GM21360 (cell line): ENCODE measurements at regions not wholly inside any gene's neighbourhood (a gene's known extent, or its start where the extent isn't known, plus 50 kb on each side); places are given as distances from the start of the nearest gene placed in this dataset.

ENCODE experiments used
- ATAC-seq: cut with Tn5 transposase; IDR thresholded peaks from one replicate; pipeline ENCODE4 v1.9.1; 2021; ENCODE audit warnings: mild to moderate bottlenecking, moderate library complexity; ENCODE audit not compliant: unreplicated experiment

DNA sequence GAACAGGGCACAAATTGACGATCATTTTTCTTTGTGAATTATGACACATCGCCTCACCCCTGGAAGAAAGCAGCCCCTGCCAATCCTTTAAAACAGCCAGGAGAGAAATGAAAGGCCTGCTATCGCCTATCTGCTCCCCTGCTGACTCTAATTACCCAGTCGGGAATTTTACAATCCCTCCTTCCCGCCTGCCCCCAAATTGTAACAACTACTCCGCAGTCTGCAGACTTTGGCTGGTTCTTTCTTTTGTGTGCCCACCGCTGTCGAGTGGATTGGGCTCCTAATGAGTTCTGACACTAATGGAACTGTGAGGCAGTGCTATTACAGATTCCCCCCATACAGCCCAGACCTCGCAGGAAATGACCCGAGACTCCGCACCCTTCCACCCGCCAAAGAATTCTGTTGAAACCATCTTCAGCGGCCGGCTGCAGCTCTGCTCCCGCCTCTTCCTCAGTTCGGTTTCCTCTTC, 281.2 kb upstream of the PARD3B start:
- ATAC-seq, result no peak

DNA sequence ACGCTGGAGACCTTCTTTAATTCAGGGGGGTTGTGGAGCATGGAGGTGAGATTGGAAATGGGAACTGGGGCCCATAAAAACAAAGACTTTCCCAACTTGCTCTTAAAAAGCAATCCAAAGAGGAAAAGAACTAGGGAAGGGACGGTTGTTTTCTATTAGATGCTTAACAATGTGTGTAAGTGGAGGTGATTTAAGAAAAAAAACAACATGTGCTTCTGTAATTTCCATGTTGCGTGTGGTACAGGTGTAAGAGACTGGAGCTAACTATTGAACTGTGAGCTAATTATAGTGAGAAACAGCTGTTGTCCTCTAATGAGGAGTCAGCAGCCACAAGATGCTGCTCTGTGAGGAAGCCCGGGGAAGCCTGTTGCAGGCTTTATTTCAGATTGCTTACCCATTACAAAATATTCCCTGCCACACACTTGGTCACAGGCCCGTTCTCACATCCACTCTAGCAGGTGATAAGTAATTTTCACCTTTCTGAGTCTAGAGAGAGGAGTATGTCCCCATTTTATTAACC, 280.6 kb upstream of the PARD3B start:
- no peak for ATAC-seq

DNA sequence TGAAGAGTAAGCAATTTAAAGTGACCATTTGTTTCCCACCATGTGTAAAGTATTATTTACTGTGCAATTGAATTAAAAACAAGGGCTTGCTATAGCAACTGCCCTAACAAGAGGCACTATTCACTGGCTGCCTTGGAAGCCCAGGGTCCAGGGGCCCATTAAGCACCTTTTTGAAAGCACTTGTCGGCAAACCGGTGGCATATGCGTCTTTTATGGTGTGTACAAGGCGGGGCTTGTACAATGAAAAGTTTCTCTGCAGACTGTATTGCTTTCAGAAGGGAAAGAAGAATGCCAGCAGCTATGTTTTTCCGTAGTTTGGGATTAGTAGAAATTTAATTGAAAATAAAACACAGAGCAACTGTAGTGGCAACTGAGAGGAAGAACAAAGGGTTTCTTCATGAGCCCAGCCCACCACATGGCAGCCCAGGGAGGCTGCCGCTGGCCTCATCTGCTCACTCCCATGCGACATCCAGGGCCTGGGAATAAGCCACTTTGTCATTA, 279.5 kb upstream of the PARD3B start:
- no peak for ATAC-seq

DNA sequence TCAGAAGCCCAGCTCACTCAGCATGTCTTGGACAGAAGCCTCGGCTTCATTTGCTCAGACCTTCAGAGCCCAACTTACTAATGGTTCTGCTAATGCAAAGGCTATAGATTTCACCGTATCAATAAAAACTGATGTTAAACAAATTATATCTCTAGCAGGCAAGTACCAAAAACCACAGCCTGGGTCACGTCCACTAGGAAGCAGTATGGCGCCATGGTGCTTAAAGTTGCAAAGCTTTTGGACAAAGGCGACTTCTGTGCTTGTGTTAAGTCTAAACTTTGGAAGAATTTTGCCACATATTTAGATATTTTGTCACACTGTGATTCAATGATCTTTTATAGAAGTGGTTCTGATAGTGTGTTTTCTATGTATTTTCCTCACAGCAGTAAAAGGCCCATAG, 276.8 kb upstream of the PARD3B start:
- ATAC-seq, result no peak

DNA sequence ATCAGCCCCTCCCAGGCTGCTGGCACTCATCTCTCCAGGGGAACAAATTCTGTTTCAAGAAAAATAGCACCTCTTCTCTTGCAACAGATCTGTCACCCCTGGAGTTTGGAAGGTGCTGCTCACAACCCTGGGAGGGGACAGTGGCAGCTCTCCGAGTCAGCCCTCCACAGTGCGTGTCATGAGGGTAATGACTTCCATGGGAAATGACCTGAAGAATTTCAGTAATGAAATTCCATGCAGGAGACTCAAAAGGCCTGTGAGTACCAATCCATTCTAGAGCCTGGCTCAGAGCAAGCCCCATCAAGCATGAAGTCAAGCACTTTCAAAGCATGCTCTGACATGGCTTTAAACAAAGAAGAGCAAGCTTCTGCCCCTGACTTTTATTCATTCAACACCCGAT, 276.3 kb upstream of the PARD3B start:
- no peak for ATAC-seq

DNA sequence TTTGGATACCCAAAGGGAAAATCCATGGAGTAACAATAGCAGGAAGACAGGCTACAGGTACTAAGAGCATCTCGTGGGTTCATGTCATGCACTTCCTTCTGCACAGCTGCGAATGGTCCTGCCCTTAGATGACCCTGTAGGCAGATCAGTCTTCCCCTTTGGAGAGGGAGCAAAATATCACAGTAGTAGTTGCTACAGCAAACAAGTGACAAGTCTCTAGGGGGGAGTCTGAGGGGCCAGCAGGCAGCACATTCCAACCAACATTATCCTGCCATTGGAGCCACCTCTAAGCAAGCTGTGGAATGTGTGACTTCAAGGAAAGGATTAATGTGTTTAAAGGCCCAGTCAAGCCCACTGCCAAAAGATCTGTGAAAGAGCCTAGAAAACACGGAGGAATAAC, 273.2 kb upstream of the PARD3B start:
- ATAC-seq, result no peak

DNA sequence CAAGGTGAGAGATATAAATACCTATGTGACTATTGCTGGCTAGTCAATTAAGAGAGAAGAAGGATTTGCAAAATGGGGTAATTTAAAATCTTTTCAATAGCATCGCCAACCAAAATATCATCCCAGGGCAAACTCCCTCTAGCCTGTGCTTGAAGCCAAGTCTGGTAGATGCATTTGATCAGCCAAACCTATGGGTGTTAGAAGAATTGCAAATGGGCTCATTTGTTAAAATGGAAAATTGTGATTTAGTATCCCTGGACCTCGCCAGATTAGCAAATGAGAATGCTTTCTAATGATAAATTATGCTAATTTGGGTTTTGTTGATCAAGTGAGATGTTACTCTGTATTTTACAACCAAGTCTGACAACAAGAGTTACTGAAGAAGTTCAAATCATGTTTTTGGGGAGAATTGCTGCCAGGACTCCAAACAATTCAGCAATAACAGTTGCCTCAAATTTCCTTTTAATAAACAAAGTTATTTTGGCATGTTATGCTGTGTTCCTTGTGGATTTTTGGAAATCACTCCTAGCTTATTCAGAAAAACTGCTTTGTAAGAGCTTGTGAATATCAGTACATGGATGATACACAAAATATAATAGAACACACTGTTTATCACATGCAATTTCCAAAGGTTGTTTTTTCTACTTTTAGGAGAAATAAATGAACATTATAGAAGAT, 272.5 kb upstream of the PARD3B start:
- ATAC-seq, result no peak

DNA sequence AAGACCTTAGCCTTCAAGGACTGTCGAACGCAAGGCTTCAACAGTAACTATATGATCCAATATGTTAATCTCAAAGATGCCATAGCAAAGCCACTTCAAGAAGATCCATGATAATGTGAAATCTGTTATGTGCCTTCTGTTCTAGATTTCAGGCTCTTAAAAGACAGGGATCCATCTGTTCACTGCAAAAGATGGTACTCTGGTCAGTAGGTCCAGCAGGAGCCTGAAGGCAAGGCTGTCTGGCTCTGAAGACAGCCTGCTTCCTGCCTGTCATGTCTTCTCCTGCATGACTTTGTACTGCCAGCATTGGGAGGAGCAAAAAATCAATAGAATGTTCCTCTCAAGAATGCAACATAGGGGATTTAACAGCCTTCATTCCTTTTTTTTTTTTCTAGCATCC, 270.8 kb upstream of the PARD3B start:
- no peak for ATAC-seq

DNA sequence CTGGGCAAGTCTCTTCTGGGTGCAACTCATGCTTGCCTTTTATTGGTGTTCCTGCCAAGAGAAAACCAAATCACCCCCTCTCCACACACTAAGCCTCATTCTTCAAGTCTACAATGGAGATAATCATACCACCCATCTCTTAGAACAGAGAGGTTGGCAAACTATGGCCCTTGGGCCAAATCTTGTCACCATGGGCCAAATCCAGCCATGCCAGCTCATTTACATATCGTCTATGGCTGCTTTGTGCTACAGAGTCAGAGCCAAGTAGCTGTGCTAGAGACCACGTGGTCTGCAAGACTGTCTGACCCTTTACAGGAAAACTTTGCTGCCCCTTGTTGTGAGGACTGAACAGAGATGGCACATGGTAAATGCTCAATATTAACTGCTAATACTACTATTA, 270.3 kb upstream of the PARD3B start:
- ATAC-seq, result no peak

DNA sequence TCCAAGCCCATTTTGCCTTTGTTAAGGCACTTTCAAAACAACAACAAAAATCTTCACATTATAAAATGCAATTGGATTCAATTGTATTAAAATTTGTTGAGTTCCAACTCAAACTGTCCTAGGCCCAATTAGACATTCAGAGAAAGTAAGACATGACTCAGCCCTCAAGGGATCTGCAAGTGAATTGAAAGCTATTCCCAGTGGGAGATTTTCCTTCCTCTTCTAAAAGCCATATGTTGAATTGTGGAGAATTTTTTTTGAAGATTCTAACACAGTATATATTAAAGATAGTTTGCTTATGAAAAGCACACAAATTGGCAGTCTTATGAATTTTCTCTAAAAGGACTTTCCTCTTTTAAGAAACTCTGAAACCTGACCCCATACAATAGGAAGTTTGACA, 268.0 kb upstream of the PARD3B start:
- no peak for ATAC-seq

DNA sequence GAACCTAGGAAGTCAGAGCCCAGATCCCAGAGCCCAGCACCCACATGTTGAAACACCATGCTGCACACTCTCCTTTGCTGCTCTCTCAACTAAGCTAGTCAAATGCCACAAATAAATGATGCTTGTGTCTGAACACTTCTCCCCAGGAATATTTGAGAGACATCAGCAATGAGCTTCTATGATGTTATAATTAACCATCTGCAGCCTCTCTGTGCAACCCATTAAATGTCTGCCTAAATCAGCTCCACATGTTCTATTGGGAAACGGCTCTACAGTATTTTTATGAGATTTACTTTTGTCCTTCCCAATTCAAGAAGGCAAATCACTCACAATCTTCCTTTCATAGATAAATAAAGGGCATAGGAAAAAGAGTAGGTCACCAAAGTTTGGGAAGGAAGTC, 266.8 kb upstream of the PARD3B start:
- ATAC-seq, result no peak

DNA sequence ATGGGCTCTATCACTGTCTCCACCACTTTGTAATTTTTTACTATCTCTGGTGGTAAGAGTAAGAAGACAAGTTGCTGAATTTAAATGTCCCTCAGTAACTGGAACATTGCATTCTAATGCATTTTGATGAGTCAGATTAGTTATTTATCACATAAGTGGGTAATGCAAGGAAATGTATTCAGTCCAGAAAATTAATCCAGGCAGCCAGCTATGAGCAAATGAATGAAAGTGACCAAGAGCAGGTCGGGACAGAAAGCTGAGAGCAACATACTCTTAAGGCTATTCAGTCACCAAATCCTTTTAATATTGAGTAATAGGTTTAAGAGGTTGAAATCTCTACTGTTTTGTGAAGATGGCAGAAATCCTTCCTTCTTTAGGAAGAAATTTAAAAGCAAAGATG, 265.5 kb upstream of the PARD3B start:
- no peak for ATAC-seq

DNA sequence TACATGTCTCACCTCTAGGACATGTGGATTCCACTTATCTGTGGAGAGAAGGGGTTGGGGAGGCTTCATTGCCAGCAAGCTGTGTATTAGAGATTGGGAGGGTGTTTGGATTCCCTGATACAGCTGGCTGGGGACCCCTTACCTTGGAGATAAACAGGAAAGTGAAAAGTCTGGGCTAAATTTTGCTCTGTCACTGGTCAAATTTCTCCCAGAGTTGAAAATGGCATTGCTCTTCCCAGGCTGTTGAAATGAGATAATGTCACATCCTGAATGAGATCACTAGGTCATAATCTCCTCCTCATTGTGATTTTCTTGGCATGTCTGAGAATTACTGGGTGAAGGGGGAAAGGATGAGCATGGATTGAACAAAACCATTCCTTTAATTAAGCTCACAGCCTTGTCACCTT, 265.0 kb upstream of the PARD3B start:
- ATAC-seq, result no peak

DNA sequence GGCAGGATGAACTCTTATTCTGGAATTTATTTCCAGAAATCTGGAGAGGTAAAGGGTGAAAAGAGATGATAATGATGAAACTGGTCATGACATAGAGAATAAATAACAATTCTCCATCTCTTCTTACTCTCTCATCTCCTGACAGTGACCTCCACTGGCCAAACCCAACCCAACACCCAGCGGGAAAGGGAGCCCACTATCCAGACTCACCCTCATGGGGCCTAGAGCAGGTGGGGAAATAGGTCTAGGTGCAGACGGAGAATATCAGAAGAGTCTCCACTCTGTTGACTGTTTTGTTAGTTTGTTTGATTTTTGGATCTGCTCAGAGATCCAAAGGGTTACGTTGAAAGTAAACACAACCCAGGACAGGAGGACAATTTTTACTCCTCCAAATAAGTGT, 263.2 kb upstream of the PARD3B start:
- no peak for ATAC-seq

DNA sequence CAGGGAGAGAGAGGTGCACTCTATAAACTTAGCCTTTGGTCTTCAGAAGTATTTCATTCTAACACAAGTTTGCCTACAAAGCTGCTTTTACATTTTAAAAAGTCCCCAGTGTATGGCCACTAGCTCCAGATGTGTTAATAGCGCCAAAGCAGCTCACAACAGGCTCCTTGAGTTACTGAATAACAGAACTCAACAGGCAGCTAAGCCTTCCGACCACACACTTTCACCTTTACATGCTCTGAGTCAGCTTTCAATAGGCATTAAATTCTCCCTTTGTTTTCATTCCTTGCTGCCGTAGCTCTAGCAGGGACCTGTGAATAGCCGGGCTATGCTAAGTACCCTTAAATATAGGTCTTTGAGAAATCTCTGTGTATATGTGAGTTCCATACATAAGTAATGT, 262.8 kb upstream of the PARD3B start:
- no peak for ATAC-seq

DNA sequence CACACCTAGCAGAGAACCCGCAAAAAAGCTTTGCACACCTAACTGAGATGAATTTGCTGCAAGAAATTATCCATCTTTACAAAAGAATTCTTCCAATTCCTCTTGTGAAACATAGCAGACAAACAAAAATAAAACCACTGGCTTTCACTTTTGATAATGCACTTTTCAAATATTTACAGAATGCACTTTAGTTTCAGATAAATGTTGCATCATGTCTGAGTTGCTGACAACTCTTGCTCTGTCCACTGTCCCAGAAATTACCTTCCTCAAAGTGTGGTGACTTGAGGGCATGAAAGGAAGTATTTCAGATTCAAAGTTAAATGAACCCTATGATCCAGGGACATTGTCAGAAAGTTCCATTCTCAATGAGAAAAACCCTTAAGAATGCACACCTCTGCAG, 256.2 kb upstream of the PARD3B start:
- no peak for ATAC-seq

DNA sequence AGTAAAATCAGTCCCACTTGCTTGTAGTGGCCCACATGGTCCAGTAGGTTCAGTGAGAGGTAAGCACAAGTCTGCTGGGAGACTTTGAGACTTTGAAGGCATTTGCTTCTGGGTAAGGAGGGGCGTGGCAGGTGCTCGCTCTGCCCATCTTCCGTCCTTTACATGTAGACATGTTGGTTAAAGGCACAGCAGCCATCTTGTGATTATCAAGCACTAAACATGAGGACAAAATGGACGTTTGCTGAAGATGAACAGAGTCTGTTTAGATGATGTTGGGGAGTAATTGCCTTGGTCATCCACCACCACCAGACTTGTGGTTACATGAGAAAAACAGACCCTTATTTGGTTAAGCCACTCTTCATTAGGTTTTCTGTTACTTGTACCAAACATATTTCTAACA, 252.8 kb upstream of the PARD3B start:
- ATAC-seq, result no peak

DNA sequence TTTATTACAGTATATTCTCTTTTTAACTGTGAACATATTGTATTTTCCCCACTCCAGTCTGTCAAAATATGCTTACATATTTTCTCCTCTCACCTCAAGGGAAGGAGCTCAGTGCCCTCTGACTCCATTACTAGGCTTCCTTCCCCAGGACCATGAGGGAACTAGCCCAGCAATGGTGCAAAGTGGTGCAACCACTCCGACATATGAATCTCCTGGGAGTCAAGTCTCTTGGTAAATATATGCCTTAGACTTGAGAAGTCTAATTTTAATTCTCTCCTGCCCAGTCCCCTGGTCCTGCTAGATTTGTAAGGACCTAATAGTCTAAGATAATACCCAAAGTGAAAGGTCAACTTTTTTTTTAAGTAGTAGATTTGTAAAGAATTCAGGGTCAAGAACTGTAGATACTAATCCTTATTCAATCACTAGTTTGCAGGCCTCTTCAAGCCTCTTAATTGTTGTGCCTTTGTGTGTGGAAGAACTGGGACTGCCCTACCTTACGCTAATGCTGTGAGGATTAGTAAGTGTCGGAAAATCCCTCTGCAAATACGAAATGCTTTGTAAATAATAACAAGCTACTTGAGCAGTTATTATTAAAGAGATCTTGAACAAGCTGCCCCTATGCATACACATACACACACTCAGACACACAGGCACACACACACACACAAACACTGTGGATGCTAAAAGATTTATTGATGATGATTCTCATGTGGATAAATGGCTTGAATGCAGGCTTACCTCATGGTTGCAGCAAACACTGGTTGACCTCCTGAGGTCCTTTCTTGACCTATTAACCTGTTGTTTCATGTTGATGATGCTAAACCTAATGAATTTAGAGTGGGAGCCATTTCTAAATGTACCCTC, 251.2 kb upstream of the PARD3B start:
- ATAC-seq, result no peak

DNA sequence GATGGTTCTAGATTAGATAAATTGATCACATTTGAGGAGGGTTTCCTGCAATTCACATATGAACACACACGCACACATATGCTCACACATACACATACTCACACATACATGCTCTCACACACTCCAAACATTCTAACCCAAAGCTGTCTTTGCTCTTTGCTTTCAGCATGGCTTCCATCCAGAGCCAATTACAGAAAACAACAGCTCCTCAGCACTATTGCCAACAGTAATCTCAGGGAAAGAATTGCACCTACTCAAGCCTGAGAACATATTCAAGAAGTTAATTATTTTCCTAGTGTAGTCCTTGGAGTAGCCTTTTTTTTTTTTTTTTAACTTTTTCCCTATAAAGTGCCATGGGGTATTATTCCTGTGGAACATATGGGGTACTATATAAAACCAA, 246.9 kb upstream of the PARD3B start:
- ATAC-seq, result no peak

DNA sequence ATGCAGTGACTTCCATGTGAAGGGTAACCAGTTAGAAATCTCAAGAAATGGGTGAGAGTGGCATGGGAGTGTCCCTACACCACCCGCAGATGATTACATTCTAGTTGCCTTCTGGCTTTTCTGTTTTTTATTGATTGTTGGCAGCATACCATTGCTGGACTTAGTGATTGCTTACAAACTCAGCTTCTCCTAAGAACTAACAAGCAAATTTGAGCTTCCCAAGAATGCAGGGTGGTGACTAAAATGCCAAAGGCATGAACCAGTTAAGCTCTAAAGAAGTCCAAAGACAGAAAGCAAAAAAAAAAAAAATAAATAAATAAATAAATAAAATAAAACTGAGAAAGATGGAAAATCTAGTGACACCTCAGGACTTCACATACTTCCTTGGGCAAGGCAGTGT, 245.5 kb upstream of the PARD3B start:
- ATAC-seq, result no peak

DNA sequence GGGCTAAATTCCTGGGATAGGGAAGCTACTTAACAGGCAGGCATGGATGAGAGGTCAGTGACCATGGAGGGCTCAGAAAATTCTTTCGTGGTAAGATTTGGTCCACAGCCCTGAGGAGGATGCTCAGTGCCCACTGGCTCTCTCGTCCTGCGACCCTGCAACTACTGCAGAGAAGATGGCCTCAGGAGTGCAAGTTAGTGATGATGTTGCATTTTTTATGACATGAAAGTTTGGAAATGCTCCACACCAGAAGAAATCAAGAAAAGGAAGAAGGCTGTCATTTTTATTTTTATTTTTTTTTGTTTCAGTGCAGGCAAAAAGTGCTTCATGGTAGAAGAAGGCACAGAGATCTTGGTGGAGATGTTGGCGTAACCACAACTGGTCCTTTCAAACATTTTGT, 238.6 kb upstream of the PARD3B start:
- no peak for ATAC-seq

DNA sequence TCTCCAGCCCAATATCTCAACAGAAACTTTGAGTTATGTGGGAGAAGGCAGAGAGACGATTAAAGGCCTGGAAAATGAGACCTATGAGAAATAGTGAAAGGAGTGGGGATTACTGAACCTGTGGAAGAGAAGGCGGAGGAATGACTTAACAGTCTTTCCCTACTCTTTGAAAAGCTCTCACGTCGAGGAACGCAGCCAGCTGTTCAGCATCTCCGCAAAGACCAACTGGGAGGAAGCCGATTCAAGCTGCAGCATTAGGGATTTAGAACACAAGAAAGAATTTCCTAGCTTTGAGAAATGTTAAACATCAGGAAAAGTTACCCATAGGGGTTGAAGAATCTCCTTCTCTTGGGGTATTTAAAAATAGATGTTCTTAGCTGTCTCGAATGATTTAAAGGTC, 233.2 kb upstream of the PARD3B start:
- no peak for ATAC-seq
